HG02870 (cell line): ENCODE measurements at regions not wholly inside any gene's neighbourhood (a gene's known extent, or its start where the extent isn't known, plus 50 kb on each side); places are given as distances from the start of the nearest gene placed in this dataset.
"Not testable (repeated sequence)": the region's sequence is repeated elsewhere in the genome, so short reads cannot be mapped to it uniquely, and the experiment has no call there.

Experiments used
- ATAC-seq: cut with Tn5 transposase; IDR thresholded peaks from one replicate; pipeline ENCODE4 v1.9.1; 2021; ENCODE audit warnings: mild to moderate bottlenecking, moderate library complexity; ENCODE audit not compliant: unreplicated experiment

DNA sequence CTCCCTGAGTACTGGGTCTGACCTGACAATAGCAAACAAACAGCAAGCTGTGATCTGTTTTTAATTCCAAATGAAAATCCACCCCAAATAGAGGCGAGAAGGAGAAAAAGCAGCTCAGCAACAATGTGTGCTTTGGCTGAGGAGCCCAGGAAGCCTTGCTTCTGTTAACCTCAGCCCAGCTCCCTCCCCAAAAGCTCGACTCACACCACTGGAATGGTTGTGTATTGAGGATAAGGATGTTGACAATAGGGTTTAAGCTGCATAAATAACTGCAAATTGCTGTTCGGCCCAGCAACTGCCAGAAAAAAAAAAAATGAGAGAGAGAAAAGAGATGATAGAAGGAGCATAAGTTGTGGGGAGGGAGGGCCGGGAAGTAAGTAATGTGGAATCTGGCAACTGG, 104.0 kb upstream of the TBC1D5 start:
- ATAC-seq = no peak

DNA sequence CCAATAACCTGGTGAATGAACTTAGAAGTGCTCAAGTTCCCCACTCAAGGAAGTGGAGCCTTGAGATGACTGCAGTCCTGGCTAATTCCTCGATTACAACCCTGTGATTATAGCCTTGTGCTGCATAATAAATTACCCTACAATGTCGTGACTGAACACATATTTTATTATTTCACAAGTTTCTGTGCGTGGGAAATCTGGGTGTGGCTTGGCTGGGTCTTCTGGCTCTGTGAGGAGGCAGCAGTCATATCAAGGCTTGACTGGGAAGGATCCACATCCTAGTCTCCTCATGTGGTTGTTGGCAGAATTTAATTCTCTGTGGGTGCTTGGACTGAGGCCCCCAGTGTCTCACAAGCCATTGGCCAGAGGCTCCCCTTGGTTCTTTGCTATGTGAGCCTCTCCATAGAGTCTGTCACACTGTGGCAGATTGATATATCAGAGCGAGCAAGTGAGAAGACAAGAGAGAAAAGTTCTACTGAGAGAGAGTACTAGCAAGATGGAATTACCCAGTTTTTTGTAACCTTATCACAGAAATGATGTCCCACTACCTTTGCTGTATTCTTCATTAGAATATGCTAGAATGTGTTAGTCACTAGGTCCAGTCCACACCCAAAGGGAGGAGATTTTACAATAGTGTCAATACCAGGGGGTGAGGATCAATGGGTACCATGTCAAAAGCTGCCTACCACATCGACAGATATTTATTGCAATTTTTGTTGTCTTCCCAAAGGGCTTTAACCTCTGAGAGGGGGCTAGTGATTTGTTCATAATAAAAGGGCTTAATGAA, 102.8 kb upstream of the TBC1D5 start:
- ATAC-seq = no peak

DNA sequence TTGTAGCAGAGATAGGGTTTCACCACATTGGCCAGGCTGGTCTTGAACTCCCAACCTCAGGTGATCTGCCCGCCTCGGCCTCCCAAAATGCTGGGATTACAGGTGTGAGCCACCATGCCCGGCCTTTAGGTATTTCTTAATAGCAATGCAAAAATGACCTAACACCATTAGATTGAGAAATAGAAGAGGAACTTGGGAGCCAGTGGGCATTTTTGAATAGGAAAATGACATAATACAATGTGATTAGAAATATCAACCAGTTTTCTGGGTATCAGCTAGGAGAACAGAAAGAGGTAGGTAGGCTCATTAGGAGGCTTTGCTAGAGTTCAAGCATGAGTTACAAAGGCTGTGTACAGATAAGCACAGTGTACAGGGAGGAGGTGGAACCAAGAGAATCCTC, 101.8 kb upstream of the TBC1D5 start:
- ATAC-seq = no peak

DNA sequence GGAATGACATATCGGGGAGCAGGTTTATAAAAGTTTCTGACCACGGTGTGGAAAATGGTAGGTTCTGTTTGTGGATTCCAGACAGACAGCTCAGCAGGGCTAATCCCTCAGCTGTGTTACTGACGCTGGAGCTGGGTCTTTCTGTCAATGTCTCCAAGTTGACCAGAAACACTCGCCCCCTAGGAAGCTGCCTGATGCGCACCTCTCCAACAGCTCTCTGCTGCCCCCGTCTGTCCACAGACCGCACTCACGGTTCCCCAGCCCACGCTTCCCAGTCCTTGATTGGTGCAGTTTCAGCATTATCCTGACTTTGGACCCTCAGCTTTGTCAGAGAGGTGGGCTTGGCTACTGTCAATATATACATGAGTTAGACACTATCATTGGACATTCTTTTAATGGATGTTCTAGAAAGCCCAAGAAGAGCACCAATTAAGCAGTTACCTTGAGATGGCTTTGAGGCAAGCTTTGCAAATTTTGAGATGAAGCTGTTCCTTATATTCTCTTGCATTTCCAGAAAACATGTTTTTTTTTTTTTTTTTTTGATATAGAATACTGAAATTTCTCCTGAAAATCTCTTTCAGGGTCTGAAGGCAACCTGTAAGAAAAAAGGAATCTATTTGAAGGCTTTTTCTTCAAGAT, 98.9 kb upstream of the TBC1D5 start:
- ATAC-seq = peak; percentile 87

DNA sequence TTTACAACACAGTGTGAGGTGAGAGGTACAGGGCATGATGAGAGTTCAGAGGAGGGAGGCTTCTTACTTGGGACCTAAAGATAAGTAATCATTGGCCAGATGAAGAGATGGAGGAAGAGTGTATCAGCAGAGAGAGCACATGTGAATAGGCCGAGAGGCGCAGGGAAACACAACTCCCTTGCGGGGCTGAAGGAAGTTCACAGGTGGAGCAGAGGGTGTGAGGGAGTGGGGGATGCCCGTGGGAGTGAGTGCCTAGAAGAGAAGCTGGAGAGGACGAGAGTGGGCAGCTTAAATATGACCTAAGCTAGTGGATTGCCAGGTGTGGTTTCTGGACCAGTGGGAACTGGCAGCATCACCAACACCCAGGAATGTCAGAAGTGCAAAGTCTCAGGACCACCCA, 98.2 kb upstream of the TBC1D5 start:
- ATAC-seq = no peak

DNA sequence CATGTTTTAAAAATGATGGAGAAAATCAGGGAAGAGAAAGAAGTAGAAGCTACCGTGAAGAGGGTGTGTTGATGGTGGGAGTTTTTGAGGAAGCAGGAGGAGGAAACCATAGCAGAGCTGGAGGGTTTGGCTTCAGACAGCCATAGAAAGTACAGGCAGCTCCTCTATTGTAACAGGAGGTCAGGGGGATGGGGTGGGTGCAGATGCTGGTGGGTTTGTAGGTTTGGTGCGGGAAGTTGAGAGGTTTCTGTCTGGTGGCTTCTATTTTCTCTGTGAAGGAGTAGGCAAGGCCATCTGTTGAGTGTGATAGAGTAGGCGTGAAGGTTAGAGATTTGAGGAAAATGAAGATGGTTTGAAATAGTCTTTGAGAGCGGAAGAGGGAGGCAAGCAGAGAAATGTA, 97.7 kb upstream of the TBC1D5 start:
- no peak for ATAC-seq

DNA sequence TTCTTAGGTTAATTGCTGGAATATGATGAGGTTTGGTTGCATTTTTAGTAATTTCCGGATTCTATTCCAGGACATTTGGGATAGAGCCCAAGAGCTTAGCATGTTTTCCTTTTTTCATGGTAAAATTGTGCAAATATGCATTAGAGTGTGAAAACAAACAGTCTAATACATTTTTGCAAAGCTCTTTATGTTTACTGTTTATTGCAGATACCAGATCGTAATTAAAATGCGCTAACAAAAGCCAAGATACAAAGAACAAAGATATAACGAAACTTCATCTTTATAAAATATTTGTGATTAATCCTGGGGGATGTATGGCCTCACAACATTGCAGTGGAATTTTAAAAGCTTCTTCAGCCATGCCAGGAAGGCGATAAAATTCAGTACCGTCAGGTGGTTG, 94.5 kb upstream of the TBC1D5 start:
- ATAC-seq = no peak

DNA sequence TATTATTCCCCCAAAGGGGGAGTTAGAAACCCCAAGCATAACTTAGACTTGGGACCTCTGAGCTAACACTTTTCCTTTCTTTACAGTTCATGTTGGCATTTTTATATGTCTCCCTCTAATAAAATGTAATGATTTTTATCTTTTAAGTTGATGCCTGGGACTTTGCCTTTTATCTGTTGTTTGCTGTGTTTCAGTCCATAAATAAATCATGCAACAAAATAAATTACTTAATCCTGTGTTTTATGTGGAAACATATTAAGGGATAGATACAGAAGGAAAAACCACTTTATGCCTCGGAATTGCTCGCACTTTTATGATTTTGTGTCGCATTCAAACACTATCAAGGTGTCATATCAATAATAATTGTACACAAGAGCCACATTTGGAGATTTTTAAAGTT, 93.7 kb upstream of the TBC1D5 start:
- ATAC-seq = no peak

DNA sequence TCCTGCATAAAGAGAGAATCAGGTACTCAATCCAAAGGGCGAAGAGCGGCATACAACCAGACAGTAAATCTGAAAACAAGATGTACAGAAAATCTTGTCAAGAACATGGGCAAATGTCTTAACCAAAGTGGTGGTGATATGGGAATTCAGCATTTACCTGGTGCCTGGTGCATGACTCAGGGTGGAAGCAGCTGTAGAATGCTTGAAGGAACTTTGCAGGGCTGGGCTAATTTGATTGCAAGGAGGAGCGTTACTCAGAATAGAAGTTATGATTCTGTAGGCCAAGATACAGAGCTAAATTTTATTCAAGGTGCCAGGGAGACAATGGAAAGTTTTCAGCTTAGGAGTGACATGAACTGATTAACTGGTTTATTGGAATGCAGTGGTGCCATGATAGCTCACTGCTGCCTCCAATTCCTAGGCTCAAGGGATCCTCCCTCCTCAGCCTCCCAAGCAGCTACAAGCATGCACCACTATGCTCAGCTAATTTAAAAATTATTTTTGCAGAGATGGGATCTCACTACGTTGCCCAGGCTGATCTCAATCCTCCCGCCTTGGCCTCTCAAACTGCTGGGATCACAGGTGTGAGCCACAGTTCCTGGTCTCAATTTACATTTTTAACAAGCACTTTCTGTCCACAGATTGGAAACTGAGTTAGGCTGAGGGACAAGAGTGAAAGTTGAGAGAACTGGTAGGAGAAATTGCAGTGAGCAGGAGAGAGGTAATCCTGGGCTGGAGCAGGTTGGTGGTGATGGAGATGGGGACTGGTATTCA, 91.5 kb upstream of the TBC1D5 start:
- ATAC-seq = no peak

DNA sequence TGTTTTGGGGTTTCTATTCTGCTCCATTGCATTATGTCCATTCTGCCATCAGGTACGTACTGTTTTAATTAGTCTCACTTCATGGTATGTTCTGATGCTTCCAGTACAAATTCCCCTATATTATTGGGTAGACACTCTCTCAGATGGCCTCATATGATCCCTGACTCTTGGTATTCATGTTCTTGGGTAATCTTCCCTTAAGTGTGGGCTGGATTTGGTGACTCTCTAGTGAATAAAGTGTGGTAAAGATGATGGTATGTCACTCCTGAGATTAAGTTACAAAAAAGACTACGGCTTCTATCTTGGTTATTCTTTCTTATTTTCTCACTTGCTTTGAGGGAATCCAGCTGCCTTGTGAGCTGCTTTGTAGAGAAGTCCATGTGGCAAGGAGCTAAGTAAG, 89.6 kb upstream of the TBC1D5 start:
- no peak for ATAC-seq

DNA sequence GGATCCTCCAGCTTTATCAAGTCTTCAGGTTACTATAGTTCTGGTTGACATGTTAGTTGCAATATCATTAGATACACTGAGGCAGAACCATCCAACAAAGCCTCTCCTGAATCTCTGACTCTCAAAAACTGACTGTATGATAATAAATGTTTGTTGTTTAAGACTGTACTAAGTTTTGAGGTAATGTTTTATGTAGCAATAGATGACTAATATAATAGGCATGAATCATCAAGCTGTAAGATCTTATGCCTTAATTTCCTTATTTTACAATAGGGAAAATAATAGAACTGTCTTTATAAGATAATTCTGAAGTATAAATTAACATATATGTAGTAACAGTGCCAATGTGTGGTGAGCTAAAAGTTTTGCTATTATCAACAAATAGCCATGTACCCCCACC, 88.9 kb upstream of the TBC1D5 start:
- no peak for ATAC-seq

DNA sequence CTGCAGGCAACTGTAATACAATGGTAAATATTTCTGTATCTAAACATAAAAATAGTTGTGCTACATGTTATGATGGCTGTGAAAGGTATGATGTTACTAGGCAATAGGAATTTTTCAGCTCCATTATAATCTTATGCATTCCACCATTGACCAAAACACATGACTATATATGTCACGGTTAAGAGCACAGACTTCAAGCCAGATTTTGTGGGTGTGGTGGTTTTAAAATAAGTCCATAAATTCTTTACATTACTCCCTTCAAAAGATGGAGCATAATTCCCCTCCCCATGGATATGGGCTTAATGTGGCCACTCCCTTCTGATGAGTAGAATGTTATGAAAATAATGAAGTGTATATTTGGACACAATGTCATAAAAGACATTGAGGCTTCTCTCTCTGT, 88.4 kb upstream of the TBC1D5 start:
- no peak for ATAC-seq

DNA sequence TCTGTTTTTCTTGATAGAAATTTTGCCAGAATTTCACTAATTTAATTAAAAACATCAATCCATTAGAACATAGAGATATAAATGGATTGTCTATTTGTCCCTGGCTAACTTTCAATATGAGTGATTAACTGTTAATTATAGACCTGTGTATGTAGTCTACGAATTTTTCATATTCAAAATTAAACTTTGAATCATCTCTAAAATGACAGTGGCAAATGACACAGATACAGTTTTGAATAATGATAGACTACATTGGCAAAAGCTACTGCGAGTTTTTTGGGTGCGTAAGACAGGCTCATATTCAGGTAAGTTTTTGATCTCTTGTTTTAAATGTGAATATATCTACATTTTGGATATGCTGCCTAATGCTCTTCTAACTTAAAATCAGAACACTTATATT, 86.0 kb upstream of the TBC1D5 start:
- ATAC-seq = no peak

DNA sequence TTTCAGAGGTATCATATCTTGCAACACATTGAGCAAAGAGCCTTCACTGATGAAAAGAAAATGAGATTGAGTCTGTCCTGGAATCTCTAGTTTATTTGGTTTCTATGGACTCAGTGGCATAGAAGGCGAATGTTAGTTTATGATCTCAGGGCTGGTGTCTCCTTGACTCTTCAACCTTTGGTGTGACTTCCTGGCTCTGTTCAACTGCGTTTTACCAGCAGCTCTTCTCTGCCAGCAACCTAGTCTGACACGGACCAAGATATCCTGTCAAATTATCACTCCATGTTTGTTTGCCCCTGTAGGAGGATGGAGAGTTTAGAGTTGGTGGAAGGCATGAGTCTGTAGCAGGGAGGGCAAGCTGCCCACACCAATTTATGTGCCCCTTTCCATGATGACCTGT, 82.9 kb upstream of the TBC1D5 start:
- ATAC-seq = no peak

DNA sequence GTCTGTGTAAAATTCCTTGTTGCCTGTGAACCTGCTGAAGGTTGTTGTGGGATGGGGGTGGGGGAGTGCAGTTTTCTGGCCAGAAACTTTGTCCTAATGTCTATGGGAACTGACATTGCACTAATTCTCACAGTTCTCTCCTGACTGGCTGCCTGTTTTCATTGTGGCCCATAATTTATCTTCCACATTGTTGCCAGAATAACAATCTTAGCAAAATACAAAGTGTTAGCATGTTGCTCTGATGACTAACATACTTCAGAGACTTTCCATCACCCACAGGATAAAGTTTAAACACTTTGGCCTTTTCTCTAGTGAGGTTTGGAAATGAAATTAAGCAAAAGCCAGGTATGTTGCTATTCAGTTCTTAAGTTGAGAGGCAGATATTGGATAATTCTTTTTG, 81.4 kb upstream of the TBC1D5 start:
- no peak for ATAC-seq

DNA sequence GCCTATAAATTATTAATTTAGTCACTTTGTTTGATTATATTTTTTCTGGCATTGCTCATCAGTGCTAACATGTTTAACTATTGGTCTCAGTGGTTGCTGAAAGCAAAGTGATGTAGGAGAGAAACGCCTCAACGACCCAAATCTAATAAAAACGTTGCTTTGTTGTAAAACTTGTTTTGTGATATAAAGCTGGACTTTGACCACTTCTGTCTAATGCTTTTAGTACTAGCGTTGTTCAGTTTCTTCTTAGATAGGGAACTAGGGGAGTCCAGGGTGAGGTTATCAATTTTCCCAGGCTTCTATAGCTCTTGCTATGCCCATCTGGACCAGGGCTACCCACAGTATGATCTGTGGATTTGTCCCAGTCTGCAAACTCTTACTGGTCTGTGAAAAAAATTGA, 80.6 kb upstream of the TBC1D5 start:
- ATAC-seq = no peak

DNA sequence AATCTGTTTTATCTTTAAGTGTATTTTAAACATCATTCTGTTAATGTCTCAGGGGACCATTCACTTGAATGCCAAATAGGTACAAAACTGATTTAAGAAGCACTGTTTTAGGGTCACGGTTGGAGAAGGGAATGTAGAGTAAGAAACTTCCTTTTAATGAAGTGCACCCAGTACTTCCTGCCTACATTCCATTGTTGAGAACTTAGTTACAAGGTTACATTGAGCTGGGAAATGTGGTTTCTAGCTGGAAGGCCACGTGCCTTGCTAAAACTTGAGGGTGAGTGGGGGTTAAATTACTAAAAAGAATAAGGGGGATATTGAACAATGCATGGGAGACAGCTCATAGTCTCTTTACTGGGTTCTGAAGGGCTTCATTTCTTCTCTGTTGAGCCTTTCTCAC, 78.3 kb upstream of the TBC1D5 start:
- ATAC-seq = no peak

DNA sequence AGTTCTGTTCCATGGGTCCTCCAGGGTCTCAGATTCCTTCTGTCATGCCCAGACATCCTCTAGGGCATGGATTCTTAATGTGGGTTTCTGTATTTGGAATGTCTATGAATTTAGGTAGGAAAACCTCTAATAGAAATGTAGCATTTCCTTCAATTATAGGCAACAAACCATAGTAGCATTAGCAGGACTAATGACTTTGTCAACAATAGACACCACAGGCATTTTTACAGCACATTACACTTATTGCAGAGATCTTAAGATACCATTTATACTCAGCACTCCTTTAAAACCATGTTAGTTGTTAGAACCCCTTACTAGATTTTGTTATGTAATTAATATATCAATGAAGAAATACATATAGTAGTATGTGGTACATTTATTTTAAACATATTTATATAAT, 77.8 kb upstream of the TBC1D5 start:
- no peak for ATAC-seq

DNA sequence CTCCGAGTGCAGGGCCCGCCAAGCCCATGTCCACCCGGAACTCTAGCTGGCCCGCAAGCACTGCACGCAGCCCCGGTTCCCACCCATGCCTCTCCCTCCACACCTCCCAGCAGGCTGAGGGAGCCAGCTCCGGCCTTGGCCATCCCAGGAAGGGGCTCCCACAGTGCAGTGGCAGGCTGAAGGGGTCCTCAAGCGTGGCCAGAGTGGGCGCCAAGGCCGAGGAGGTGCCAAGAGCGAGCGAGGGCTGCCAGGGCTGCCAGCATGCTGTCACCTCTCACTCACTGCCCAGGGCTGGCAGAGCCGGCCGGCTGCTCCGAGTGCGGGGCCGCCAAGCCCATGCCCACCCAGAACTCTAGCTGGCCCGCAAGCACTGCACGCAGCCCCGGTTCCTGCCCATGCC, 75.5 kb upstream of the TBC1D5 start:
- not testable (repeated sequence) for ATAC-seq

DNA sequence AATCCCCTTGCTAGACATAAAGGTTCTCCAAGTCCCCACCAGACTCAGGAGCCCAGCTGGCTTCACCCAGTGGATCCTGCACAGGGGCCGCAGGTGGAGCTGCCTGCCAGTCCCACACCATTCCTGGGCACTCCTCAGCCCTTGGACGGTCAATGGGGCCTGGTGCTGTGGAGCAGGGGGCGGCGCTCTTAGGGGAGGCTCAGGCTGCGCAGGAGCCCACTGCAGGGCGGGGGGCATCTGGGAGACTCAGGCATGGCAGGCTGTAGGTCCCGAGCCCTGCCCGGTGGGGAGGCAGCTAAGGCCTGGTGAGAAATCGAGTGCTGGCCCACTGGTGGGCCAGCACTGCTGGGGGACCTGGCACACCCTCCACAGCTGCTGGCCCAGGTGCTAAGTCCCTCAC, 75.1 kb upstream of the TBC1D5 start:
- no peak for ATAC-seq

DNA sequence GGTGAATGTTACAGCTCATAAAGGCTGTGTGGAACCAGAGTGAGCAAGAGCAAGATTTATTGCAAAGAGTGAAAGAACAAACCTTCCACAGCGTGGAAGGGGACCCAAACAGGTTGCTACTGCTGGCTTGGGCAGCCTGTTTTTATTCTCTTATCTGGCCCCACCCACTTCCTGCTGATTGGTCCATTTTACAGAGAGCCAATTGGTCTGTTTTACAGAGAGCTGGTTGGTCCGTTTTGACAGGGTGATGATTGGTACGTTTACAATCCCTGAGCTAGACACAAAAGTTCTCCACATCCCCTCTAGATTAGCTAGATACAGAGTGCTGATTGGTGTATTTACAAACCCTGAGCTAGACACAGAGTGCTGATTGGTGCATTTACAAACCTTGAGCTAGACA, 74.4 kb upstream of the TBC1D5 start:
- not testable (repeated sequence) for ATAC-seq

DNA sequence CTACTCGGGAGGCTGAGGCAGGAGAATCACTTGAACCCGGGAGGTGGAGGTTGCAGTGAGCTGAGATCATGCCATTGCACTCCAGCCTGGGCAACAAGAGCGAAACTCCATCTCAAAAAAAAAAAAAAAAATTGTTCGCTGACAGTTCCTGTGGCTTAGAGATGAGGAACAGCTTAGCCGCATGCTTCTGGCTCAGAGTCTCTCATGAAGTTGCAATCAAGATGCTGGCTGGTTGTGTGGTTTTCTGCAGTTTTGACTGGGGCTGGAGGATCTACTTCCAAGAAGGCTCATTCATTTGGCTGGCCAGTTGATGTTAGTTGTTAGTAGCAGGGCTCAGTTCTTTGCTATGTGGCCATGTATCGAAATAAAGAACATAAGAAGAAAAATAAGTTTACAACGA, 69.9 kb upstream of the TBC1D5 start:
- ATAC-seq = not testable (repeated sequence)
